ENCODE measurements at regions not wholly inside any gene's neighbourhood (a gene's known extent, or its start where the extent isn't known, plus 50 kb on each side); places are given as distances from the start of the nearest gene placed in this dataset.
"Not testable (repeated sequence)": the region's sequence is repeated elsewhere in the genome, so short reads cannot be mapped to it uniquely, and the experiment has no call there.

DNA sequence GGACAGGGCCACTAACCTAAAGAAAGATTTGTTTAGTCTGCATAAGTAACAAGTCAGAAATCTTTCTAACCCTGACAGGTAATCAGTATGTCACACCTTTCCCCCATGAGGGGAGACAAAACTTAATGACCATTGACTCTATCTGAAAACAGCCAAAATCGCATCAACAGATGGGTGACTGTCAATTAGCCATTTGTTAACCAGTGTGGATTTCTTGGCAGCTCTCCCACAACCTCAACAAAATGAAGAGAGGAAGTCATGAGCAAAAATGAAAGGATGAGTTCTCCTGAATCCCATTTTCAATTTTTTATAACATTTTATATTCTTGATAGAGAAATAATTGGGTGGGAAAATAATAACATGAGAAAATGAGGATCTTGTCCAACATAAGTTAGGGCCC lies 84.6 kb upstream of the SNX2 start:
- TF ChIP-seq, protein P1, sequence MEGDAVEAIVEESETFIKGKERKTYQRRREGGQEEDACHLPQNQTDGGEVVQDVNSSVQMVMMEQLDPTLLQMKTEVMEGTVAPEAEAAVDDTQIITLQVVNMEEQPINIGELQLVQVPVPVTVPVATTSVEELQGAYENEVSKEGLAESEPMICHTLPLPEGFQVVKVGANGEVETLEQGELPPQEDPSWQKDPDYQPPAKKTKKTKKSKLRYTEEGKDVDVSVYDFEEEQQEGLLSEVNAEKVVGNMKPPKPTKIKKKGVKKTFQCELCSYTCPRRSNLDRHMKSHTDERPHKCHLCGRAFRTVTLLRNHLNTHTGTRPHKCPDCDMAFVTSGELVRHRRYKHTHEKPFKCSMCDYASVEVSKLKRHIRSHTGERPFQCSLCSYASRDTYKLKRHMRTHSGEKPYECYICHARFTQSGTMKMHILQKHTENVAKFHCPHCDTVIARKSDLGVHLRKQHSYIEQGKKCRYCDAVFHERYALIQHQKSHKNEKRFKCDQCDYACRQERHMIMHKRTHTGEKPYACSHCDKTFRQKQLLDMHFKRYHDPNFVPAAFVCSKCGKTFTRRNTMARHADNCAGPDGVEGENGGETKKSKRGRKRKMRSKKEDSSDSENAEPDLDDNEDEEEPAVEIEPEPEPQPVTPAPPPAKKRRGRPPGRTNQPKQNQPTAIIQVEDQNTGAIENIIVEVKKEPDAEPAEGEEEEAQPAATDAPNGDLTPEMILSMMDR (IDR thresholded peaks at IDR 0.05) = no peak
- no peaks in the 10 kb centered on the region for H3K9me3 Mint-ChIP-seq

DNA sequence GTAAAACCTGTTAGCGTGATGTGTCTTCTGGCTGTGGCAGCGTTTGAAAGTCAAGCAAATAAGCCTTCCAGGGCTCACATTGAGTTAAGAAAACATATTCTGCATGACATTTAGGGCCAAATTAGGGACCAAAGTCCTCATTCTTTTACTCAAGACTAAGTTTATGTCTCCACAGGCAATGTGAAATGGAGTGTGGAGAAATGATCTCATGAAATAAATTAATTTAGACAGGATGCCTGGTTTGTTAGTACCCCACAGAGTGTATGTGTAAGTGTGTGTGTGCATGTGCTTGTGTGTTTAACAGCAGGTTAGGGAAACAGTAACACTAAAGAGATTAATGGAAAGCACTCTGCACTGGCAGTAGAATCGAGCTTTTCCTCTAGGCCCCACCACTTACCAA lies 82.9 kb upstream of the SNX2 start:
- Mint-ChIP-seq H3K4me1 (ENCODE audit: low read depth) (no peaks in the 10 kb centered on the region), H3K36me3 (ENCODE audit: low read depth) (no peaks in the 10 kb centered on the region), H3K4me3 (no peak overlapping the region), H3K27me3 (ENCODE audit: insufficient read depth) (no peaks in the 10 kb centered on the region; the same call in 1 of the 2 replicates), H3K9me3 (no peaks in the 10 kb centered on the region), H3K27ac (no peak overlapping the region)
- TF ChIP-seq, protein P1 (IDR thresholded peaks at IDR 0.05) = no peak
- no peak for DNase-seq

More for the DNA sequence above, 84.6 kb upstream of the SNX2 start:
- no peak for DNase-seq
- Mint-ChIP-seq H3K36me3 (ENCODE audit: low read depth) (no peaks in the 10 kb centered on the region), H3K4me1 (ENCODE audit: low read depth) (no peaks in the 10 kb centered on the region), H3K4me3 (no peak overlapping the region), H3K27me3 (ENCODE audit: insufficient read depth) (no peaks in the 10 kb centered on the region; the same call in 1 of the 2 replicates), H3K27ac (no peak overlapping the region)

DNA sequence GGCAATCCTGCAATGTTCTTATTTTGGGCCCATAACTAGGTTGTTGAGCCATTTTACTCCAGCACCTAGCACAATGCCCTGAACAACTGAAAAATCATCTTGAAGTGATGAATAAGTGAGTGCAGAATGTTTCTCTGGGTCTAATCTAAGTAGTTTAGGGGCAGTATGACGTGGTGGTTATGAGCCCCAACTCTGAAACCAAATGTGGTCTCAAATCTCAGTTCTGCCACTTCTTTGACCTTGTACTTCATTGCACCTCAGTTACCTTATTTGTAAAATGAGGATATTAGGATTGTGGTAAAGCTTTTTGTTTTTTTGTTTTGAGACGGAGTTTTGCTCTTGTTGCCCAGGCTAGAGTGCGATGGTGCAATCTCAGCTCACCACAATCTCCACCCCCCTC lies 80.9 kb upstream of the SNX2 start:
- Mint-ChIP-seq H3K27ac (no peak overlapping the region), H3K36me3 (ENCODE audit: low read depth) (no peaks in the 10 kb centered on the region), H3K4me3 (no peak overlapping the region), H3K9me3 (no peaks in the 10 kb centered on the region), H3K4me1 (ENCODE audit: low read depth) (peaks cover 3% of the 10 kb centered on the region), H3K27me3 (ENCODE audit: insufficient read depth) (no peaks in the 10 kb centered on the region)
- TF ChIP-seq, protein P1 (IDR thresholded peaks at IDR 0.05) = no peak
- DNase-seq = no peak

DNA sequence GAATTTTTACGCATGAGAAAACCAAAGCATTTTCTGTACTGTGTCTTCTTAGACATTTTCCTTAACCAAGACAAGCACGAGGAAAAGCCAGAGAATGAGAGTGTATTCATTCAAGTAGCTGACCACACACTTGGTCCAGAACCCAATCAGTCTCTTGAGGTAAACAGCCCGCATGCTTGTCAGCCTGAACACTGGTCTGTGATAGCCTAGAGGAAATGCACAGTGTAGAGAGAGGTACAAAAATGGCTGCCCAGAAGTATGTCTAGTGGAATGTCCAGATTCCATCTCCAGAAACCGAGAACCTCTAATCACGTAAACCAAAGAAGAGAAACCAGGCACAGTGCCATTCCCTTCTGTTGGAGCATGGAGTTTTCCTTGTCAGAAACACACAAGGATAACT lies 80.0 kb upstream of the SNX2 start:
- no peak overlapping the region for H3K27ac Mint-ChIP-seq
- H3K9me3 Mint-ChIP-seq = no peaks in the 10 kb centered on the region
- no peak overlapping the region for H3K4me3 Mint-ChIP-seq
- TF ChIP-seq, protein P1 (IDR thresholded peaks at IDR 0.05) = no peak
- H3K36me3 Mint-ChIP-seq (ENCODE audit: low read depth) = no peaks in the 10 kb centered on the region
- DNase-seq = no peak
- no peaks in the 10 kb centered on the region for H3K27me3 Mint-ChIP-seq (ENCODE audit: insufficient read depth)
- peaks cover 8% of the 10 kb centered on the region for H3K4me1 Mint-ChIP-seq (ENCODE audit: low read depth)

DNA sequence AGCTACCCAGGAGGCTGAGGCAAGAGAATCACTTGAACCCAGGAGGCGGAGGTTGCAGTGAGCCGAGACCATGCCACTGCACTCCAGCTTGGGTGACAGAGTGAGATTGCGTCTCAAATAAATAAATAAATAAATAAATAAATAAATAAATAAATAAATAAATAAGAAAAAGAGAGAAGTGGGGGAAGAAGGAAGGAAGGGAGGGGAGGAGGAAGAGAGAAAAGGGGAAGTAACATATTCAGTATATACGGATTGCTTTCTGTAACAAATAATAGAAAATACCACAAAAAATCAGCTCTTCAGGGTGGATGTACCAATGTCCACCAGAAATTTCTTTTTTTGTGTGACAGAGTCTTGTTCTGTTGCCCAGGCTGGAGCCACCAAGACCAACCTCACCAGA lies 78.1 kb upstream of the SNX2 start:
- not testable (repeated sequence) for H3K4me1 Mint-ChIP-seq (ENCODE audit: low read depth); H3K27me3 Mint-ChIP-seq (ENCODE audit: insufficient read depth); H3K9me3 Mint-ChIP-seq; DNase-seq; H3K4me3 Mint-ChIP-seq; H3K27ac Mint-ChIP-seq; H3K36me3 Mint-ChIP-seq (ENCODE audit: low read depth)

DNA sequence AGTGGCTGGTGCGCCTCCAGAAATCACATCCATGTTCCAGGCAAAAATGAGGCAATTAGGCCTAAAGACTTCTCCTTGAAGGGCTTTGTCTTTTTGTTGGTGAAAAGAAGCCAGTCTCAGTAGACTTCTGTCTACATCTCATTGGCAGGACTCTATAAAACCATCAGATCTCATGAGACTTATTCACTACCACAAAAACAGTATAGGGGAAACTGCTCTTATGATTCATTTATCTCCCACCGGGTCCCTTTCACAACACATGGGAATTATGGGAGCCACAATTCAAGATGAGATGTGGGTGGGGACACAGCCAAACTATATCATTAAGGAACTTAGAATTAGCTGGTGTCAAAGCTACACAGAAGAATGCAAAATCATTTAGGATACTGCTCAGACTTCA lies 77.7 kb upstream of the SNX2 start:
- no peaks in the 10 kb centered on the region for H3K36me3 Mint-ChIP-seq (ENCODE audit: low read depth)
- TF ChIP-seq, protein P1 (IDR thresholded peaks at IDR 0.05) = no peak
- no peak overlapping the region for H3K4me3 Mint-ChIP-seq
- peaks cover 8% of the 10 kb centered on the region for H3K4me1 Mint-ChIP-seq (ENCODE audit: low read depth)
- no peak for DNase-seq
- no peaks in the 10 kb centered on the region for H3K9me3 Mint-ChIP-seq
- H3K27ac Mint-ChIP-seq = no peak overlapping the region
- H3K27me3 Mint-ChIP-seq (ENCODE audit: insufficient read depth) = no peaks in the 10 kb centered on the region

Measured in HFFc6 (cell line).